Activated CD4-positive, alpha-beta T cell treated with anti-CD3 and anti-CD28 coated beads, Interleukin-2, amount 50 U/mL, for 24 hours (primary cell): ENCODE measurements at regions not wholly inside any gene's neighbourhood (a gene's known extent, or its start where the extent isn't known, plus 50 kb on each side); places are given as distances from the start of the nearest gene placed in this dataset.

ENCODE experiments used
- DNase-seq, 2 donors: peaks; one replicate each; pipeline ENCODE4 v3.0.0-alpha.2; 2020; ENCODE audit warnings: low read depth in 1 of 2, low spot score in 1 of 2

GRCh38 chr5:39992617-39993202 lies 567.9 kb upstream of the DAB2 start:
- no peak for DNase-seq

DNA sequence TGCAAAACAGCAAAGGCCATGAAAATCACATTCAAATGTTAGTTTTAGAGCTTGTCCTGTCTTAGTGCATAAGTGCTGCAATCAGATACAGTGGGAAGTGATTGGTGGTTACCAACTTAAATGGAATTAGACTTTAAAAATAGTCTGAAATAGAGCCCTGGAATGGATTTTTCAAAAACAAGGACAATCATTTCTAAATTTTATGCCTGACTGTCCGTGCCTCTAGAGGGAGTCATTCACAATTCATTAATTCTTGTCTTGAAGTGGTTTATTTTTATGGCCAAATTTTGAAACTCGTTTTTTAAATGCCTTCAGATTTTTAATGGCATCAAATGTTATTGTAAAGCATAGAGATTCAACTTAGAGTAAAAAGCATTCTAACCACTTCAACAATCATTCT lies 561.8 kb upstream of the DAB2 start:
- no peak for DNase-seq

GRCh38 chr5:39980056-39980455 lies 555.3 kb upstream of the DAB2 start:
- no peak for DNase-seq

DNA sequence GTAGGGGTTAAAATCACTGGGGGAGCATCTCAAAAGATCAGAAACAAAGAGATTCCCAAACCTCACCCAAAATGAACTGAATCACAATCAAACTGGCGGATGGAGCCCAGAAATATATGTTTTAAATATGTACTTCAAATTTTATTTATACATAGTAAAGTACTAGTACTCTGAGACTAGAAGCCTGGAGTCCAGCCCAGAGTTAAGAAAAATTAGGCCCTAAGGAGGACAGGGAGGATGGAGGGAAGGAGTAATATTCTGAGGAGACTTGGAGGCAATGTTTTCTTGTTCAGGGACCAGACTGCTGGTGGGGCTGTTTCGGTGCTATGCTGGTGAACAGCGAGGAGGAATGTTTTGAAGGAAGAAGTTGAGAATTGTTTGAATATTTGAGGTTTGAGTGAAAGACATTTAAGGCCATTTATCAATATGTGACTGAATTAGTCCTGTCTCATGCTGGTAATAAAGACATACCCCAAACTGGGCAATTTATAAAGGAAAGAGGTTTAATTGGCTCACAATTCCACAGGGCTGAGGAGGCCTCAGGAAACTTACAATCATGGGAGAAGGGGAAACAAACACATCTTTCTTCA lies 552.4 kb upstream of the DAB2 start:
- no peak for DNase-seq

- DNase-seq, result no peak
These were observed 545.5 kb upstream of the DAB2 start for GRCh38 chr5:39970117-39970798.

GRCh38 chr5:39968381-39968780 lies 543.6 kb upstream of the DAB2 start:
- no peak for DNase-seq

DNA sequence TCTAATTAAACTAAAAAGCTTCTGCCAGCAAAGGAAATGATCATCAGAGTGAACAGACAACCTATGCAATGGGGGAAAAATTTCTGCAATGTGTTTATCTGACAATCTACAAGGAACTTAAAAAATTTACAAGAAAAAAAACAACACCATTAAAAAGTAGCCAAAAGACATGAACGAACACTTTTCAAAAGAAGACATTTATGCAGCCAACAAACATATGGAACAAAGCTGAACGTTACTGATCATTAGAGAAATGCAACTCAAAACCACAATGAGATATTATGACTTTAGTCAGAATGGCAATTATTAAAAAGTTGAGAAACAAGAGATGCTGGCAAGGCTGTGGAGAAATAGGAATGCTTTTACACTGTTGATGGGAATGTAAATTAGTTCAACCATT lies 530.4 kb upstream of the DAB2 start:
- DNase-seq, result no peak

DNA sequence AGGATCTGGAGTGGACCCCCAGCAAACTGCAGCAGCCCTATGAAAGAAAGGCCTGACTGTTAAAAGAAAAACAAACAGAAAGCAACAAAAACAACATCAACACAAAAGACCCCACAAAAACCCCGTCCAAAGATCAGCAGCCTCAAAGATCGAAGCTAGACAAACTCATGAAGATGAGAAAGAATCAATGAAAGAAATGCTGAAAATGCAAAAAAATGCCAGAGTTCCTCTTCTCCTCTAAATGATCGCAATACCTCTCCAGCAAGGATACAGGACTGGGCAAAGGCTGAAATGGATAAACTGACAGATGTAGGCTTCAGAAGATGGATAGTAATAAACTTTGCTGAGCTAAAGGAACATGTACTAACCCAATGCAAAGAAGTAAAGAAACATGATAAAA lies 526.3 kb upstream of the DAB2 start:
- DNase-seq, result no peak

DNA sequence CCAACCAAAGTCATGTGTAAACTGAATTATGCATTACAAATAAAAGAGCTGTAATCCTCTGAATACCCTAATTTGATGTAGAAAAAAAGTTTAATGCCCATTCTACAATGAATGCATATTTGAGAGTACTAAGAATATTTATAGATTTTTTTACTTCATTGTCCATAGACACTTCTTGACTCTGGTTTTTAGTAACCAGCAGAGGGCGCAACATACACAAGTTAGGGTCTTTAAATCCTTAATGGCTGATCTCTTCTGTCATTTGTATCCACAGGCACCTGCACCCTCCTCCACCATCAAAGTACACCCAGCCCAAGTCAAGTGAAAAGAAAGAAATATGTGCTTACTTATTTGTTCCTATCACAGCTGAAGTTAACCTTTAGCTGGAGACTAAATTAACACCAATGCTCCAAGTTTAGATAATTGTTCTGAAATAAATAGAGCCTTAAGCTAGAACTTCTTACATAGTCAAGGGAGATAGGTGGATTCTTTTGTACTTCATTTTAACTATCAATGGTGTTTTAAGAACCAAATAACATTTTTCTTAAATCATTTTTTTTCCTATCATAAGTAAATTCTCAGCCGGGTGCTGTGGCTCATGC lies 524.2 kb upstream of the DAB2 start:
- peak in 1 of 2 donors; percentile 73 for DNase-seq

DNA sequence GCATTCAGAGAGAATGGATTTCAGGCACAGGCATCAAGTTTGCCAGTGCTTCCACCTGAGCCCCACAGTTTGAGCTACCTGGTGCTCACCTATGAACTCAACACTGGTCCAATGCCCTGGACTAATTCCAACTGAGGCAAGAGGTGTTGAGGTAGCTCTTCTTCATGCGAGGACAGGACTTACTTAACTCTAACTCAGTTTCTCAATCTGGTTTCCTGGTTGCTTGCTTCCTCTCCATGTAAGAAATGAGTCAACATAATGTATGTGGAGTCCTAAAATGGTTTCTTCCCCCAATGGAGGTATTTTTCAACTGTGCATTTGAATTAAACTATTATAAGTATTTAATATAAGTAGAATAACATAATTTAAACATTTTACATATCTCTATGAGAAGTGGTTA lies 523.6 kb upstream of the DAB2 start:
- no peak for DNase-seq

- DNase-seq, result no peak
These were observed 522.9 kb upstream of the DAB2 start for GRCh38 chr5:39947657-39948056.

DNA sequence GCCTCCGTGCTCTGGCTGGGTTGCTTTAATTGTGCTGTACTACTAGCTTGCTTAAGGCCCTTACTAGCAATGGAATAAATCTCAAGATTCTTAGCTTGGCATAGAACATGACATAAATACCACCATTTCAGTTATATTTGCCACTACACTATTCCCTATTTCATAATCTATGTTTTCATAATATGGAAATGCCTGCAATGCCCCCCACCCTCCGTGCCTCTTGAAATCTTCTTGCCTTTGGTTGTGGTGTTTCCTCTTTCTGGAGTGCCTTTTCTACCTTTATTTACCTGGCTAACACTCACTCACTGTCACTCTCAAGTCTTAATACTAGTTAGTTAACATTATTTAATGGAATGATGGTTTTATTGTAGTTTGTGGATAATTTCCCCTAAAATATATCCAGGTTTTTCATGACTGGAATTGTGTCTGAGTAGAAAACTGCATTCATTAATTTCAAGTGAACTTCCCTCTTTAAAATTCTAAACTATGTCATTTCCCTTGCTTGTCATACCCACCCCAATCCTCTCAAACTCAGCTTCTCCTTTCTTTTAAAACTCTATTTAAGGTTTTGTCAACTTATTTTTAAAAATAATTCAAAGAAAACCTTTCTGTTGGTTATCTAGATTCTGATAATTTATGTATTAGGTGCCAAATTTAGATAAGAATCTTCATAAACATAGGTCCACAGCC lies 521.7 kb upstream of the DAB2 start:
- DNase-seq, result no peak

GRCh38 chr5:39945870-39946269 lies 521.1 kb upstream of the DAB2 start:
- no peak for DNase-seq

- DNase-seq, result no peak
These were observed 519.0 kb upstream of the DAB2 start for GRCh38 chr5:39943811-39944210.

- no peak for DNase-seq
These were observed 517.8 kb upstream of the DAB2 start for GRCh38 chr5:39942606-39943005.

GRCh38 chr5:39941416-39941815 lies 516.6 kb upstream of the DAB2 start:
- no peak for DNase-seq

DNA sequence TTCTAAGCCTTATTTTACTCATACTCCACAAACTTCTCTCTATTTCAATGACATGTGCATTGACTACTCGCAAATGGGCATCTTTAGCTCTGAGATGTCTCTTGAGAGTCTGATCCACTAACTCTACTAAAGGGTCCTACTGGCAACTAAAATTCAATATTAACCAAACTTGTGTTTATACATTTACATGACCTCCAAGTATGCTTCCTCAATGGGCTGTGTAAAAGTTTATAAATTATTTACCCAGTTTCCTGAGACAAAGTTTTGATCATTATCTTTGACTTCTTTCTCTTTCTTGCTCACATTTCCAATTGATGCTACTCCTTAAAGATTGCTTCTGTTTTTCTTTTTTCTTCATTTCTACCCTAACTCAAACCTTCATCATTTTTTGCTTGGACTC lies 510.1 kb upstream of the DAB2 start:
- no peak for DNase-seq

GRCh38 chr5:39933061-39933460 lies 508.3 kb upstream of the DAB2 start:
- DNase-seq, result no peak

DNA sequence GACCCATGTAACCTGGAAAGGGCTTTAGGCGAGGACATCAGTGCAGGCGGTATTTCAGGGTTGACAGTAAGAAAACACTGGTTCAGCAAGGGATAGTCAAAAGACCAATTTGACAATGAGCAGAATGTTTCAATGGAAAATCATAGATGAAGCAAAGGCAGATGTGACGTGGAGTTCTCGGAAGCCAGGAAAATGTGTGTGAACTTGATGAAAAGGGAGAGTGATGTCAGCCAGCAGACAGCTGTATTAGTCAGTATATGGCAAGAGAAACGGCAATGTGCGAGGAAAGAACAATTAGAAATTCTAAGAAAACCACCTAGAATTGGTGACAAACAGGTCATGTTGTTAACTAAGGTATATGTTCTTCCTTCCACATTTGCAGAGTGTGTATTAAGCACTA lies 503.9 kb upstream of the DAB2 start:
- no peak for DNase-seq

DNA sequence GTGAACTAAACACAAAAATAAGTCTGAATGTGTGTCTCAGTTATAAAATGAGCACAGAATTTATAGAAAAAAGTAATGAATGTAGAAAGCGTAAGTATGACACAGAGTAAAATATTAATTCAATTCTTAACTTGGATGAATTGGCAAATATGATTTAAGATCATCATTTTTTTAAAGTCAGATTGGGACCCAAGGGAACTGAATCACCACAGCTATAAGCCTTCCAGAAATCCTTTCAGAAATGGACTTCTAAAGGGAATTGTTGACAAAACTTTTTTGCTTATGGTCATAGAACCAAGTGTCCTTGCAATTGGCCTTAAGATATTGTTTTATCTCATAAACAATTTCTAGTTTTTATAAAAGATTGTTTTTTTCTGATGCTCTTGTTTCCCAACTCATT lies 495.1 kb upstream of the DAB2 start:
- DNase-seq, result no peak

GRCh38 chr5:39912906-39913305 lies 488.1 kb upstream of the DAB2 start:
- no peak for DNase-seq
